CD14-positive monocyte (primary cell): ENCODE measurements at regions not wholly inside any gene's neighbourhood (a gene's known extent, or its start where the extent isn't known, plus 50 kb on each side); places are given as distances from the start of the nearest gene placed in this dataset.

Experiments
- DNase-seq, 3 donors: peaks; one replicate each; pipeline ENCODE4 v3.0.0-alpha.2; 2011 to 2022
- H2AFZ ChIP-seq: 2 replicates; pipeline ENCODE4 v1.6.0; 2012; ENCODE audit warnings: mild to moderate bottlenecking, low read depth, low read length, inconsistent platforms; ENCODE audit not compliant: insufficient read depth, poor library complexity, severe bottlenecking
- H3K27ac ChIP-seq, 2 donors: 1 replicate in 1 of 2; 2 replicates in 1 of 2; pipeline ENCODE4 v1.5.1; 2012 to 2013; ENCODE audit warnings: low read length in 2 of 2, control low read depth in 1 of 2, inconsistent platforms in 1 of 2, low read depth in 1 of 2, mild to moderate bottlenecking in 1 of 2
- H3K27me3 ChIP-seq, 2 donors: one replicate each; pipeline versions ENCODE4 v1.6.0 to v1.6.1; 2011 to 2013; ENCODE audit warnings: low read length in 2 of 2; ENCODE audit not compliant: control insufficient read depth in 2 of 2, insufficient read depth in 2 of 2
- H3K36me3 ChIP-seq, 2 donors: replicated peaks in 1 of 2; 1 replicate in 1 of 2; 2 replicates in 1 of 2; pipeline versions ENCODE4 v1.5.1 to v1.6.1; 2012 to 2013; ENCODE audit warnings: low read length in 2 of 2, control low read depth in 1 of 2, inconsistent platforms in 1 of 2, mild to moderate bottlenecking in 1 of 2; ENCODE audit not compliant: insufficient read depth in 2 of 2, control insufficient read depth in 1 of 2
- H3K4me1 ChIP-seq, 2 donors: 1 replicate in 1 of 2; 2 replicates in 1 of 2; pipeline versions ENCODE4 v1.5.1 to v1.6.1; 2012 to 2013; ENCODE audit warnings: low read length in 2 of 2, control low read depth in 1 of 2, inconsistent platforms in 1 of 2, mild to moderate bottlenecking in 1 of 2, moderate library complexity in 1 of 2; ENCODE audit not compliant: insufficient read depth in 2 of 2, control insufficient read depth in 1 of 2
- H3K4me2 ChIP-seq: replicated peaks from 2 replicates; pipeline ENCODE3; 2012; ENCODE audit warnings: low read length, moderate library complexity, mild to moderate bottlenecking; ENCODE audit not compliant: poor library complexity, severe bottlenecking; ENCODE audit errors: extremely low read depth
- H3K4me3 ChIP-seq, 3 experiments: fragments of 200-600 bp in 1 of 3; sonication (generic) in 1 of 3; replicated peaks in 1 of 3; 1 replicate in 2 of 3; 2 replicates in 1 of 3; pipeline ENCODE4 v1.5.1; 2011 to 2013; ENCODE audit warnings: low read length in 3 of 3, mild to moderate bottlenecking in 3 of 3, control low read depth in 2 of 3, low read depth in 2 of 3, inconsistent platforms in 1 of 3, moderate library complexity in 1 of 3
- H3K79me2 ChIP-seq: 2 replicates; pipeline ENCODE4 v1.6.0; 2012; ENCODE audit warnings: mild to moderate bottlenecking, control low read depth, inconsistent platforms, low read length, moderate library complexity; ENCODE audit not compliant: insufficient read depth
- H3K9ac ChIP-seq: 2 replicates; pipeline ENCODE4 v1.6.0; 2017; ENCODE audit warnings: low read length, mild to moderate bottlenecking; ENCODE audit not compliant: insufficient read depth, poor library complexity, severe bottlenecking
- H3K9me3 ChIP-seq, 2 donors: replicated peaks in 1 of 2; 1 replicate in 1 of 2; 2 replicates in 1 of 2; pipeline versions ENCODE4 v1.5.1 to v1.6.1; 2012 to 2013; ENCODE audit warnings: low read length in 2 of 2, control low read depth in 1 of 2; ENCODE audit not compliant: control insufficient read depth in 1 of 2, insufficient read depth in 1 of 2
- H4K20me1 ChIP-seq: 2 replicates; pipeline ENCODE4 v1.6.0; 2012; ENCODE audit warnings: mild to moderate bottlenecking, low read length, control low read depth, moderate library complexity; ENCODE audit not compliant: insufficient read depth
- H3K27ac Mint-ChIP-seq, 7 donors: one replicate each; pipeline ENCODE4 v1.8.0; 2020; ENCODE audit warnings: mild to moderate bottlenecking in 7 of 7, mixed read lengths in 7 of 7, moderate library complexity in 6 of 7, inconsistent platforms in 2 of 7
- H3K27me3 Mint-ChIP-seq, 3 donors: one replicate each; pipeline ENCODE4 v1.8.0; 2021 to 2022; ENCODE audit warnings: low read depth in 3 of 3, mild to moderate bottlenecking in 3 of 3, mixed read lengths in 3 of 3, moderate library complexity in 3 of 3, inconsistent platforms in 1 of 3
- H3K36me3 Mint-ChIP-seq, 2 donors: one replicate each; pipeline ENCODE4 v1.8.0; 2020; ENCODE audit warnings: mixed read lengths in 2 of 2, inconsistent platforms in 1 of 2, mild to moderate bottlenecking in 1 of 2
- H3K4me1 Mint-ChIP-seq: one replicate; pipeline ENCODE4 v1.8.0; 2020; ENCODE audit warnings: mild to moderate bottlenecking, mixed read lengths
- H3K4me3 Mint-ChIP-seq, 2 donors: one replicate each; pipeline ENCODE4 v1.8.0; 2020; ENCODE audit warnings: mild to moderate bottlenecking in 2 of 2, mixed read lengths in 2 of 2, moderate library complexity in 1 of 2
- H3K9me3 Mint-ChIP-seq, 7 donors: one replicate each; pipeline ENCODE4 v1.8.0; 2020 to 2022; ENCODE audit warnings: mixed read lengths in 7 of 7, mild to moderate bottlenecking in 6 of 7, moderate library complexity in 6 of 7, inconsistent platforms in 2 of 7
- WGBS: methylation state at CpG from one replicate; pipeline ENCODE4 v1.1.5; 2013; ENCODE audit warnings: missing lambda C conversion rate; ENCODE audit not compliant: insufficient coverage; 5-methylcytosine and 5-hydroxymethylcytosine counted together
- intact Hi-C, 2 donors: fragments of 100-400 bp; cut with micrococcal nuclease; formaldehyde crosslinking; loops; one replicate each; pipeline versions ENCODE4 v1.15.0 to v1.15.1; 2023
- TF ChIP-seq, protein P1 (sequence below): fragments of 200-600 bp; IDR thresholded peaks from one replicate; pipeline ENCODE4 v1.8.0; 2022; ENCODE audit warnings: antibody characterized with exemption, mild to moderate bottlenecking

DNA sequence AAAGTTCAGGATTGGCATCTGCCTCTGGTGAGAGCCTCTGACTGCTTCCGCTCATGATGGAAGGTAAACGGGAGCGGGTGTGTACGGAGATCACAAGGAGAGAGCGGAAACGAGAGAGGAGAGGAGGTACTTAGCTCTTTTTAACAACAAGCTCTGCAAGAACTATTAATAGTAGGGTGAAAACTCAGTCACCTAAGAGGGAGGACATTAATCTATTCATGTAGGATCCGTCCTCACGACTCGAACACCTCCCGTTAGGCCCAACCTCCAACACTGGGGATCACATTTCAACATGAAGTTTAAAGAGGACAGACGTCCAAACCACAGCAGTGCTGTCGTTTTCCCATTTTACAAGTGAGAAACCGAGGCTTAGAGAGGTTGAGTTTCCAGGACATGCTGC lies 173.7 kb downstream of the SLC28A3 start:
- H3K9me3 Mint-ChIP-seq: peaks cover 0 to 2% (median 0%) of the 10 kb centered on the region in 7 donors
- Histone ChIP-seq H3K4me2 (no peak overlapping the region), H3K4me3 (no peak overlapping the region), H3K9ac (no peak overlapping the region), H3K36me3 (no peaks in the 10 kb centered on the region), H3K79me2 (no peaks in the 10 kb centered on the region), H4K20me1 (no peaks in the 10 kb centered on the region), H3K27me3 (no peaks in the 10 kb centered on the region), H3K4me1 (no peaks in the 10 kb centered on the region), H3K27ac (no peak overlapping the region), H2AFZ (no peak overlapping the region), H3K9me3 (no peaks in the 10 kb centered on the region)
- H3K36me3 Mint-ChIP-seq: no peaks in the 10 kb centered on the region
- no peak overlapping the region for H3K27ac Mint-ChIP-seq
- TF ChIP-seq, protein P1, sequence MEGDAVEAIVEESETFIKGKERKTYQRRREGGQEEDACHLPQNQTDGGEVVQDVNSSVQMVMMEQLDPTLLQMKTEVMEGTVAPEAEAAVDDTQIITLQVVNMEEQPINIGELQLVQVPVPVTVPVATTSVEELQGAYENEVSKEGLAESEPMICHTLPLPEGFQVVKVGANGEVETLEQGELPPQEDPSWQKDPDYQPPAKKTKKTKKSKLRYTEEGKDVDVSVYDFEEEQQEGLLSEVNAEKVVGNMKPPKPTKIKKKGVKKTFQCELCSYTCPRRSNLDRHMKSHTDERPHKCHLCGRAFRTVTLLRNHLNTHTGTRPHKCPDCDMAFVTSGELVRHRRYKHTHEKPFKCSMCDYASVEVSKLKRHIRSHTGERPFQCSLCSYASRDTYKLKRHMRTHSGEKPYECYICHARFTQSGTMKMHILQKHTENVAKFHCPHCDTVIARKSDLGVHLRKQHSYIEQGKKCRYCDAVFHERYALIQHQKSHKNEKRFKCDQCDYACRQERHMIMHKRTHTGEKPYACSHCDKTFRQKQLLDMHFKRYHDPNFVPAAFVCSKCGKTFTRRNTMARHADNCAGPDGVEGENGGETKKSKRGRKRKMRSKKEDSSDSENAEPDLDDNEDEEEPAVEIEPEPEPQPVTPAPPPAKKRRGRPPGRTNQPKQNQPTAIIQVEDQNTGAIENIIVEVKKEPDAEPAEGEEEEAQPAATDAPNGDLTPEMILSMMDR: no peak
- no peak overlapping the region for H3K4me3 Mint-ChIP-seq
- intact Hi-C loops: no loop called here
- no peaks in the 10 kb centered on the region for H3K4me1 Mint-ChIP-seq
- DNase-seq: no peak
- 68% methylated on average over 6 of the region's 13 CpGs for WGBS
- no peaks in the 10 kb centered on the region for H3K27me3 Mint-ChIP-seq

DNA sequence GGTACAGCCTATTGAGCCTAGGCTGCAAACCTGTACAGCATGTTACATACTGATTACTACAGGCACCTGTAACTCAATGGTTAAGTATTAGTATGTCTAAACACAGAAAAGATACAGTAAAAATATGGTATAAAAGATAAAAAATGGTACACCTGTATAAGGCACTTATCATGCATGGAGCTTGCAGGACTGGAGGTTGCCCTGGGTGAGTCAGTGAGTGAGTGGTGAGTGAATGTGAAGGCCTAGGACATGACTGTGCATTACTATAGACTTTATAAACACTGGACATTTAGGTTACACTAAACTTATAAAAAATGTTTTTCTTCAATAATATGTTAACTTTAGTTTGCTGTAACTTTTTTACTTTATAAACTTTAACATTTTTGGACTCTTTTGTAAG lies 171.3 kb downstream of the SLC28A3 start:
- no peaks in the 10 kb centered on the region for H3K36me3 Mint-ChIP-seq
- no peaks in the 10 kb centered on the region for H3K9me3 Mint-ChIP-seq
- no peak overlapping the region for H2AFZ ChIP-seq
- no peak overlapping the region for H3K4me3 ChIP-seq
- peaks cover 9 to 10% of the 10 kb centered on the region in 2 donors for H3K4me1 ChIP-seq
- H3K36me3 ChIP-seq: no peaks in the 10 kb centered on the region
- peaks cover 0 to 2% (median 0%) of the 10 kb centered on the region in 3 donors for H3K27me3 Mint-ChIP-seq
- H3K9me3 ChIP-seq: no peaks in the 10 kb centered on the region
- H4K20me1 ChIP-seq: no peaks in the 10 kb centered on the region
- intact Hi-C loops: no loop called here
- no peak overlapping the region for H3K4me3 Mint-ChIP-seq
- no peak for DNase-seq
- H3K79me2 ChIP-seq: no peaks in the 10 kb centered on the region
- TF ChIP-seq, protein P1: no peak
- H3K9ac ChIP-seq: no peak overlapping the region
- peaks cover 12% of the 10 kb centered on the region for H3K4me1 Mint-ChIP-seq
- H3K27me3 ChIP-seq: no peaks in the 10 kb centered on the region
- H3K4me2 ChIP-seq: no peak overlapping the region
- no peak overlapping the region for H3K27ac ChIP-seq
- no peak overlapping the region for H3K27ac Mint-ChIP-seq
